Neuronal stem cell (in vitro differentiated cells): ENCODE measurements at regions not wholly inside any gene's neighbourhood (a gene's known extent, or its start where the extent isn't known, plus 50 kb on each side); places are given as distances from the start of the nearest gene placed in this dataset.

Experiments
- DNase-seq: peaks from one replicate; pipeline ENCODE4 v3.0.0-alpha.2; 2013; ENCODE audit warnings: low spot score
- H2AFZ ChIP-seq: one replicate; pipeline ENCODE4 v1.6.1; 2013; ENCODE audit warnings: mild to moderate bottlenecking, low read length, inconsistent platforms
- H2AK5ac ChIP-seq: 2 replicates; pipeline ENCODE4 v1.6.1; 2013; ENCODE audit warnings: low read depth, mild to moderate bottlenecking, inconsistent platforms, low read length, moderate library complexity, mixed read lengths
- H2BK120ac ChIP-seq: 2 replicates; pipeline ENCODE4 v1.6.1; 2013; ENCODE audit warnings: low read depth, mild to moderate bottlenecking, inconsistent platforms, low read length, moderate library complexity, mixed read lengths
- H2BK12ac ChIP-seq: one replicate; pipeline ENCODE4 v1.6.1; 2013; ENCODE audit warnings: low read length, inconsistent platforms
- H2BK15ac ChIP-seq: 2 replicates; pipeline ENCODE4 v1.6.1; 2013; ENCODE audit warnings: mild to moderate bottlenecking, low read length, inconsistent platforms, mixed read lengths
- H2BK5ac ChIP-seq: one replicate; pipeline ENCODE4 v1.6.1; 2013; ENCODE audit warnings: inconsistent platforms, mild to moderate bottlenecking, low read length, moderate library complexity
- H3K14ac ChIP-seq: one replicate; pipeline ENCODE4 v1.6.1; 2013; ENCODE audit warnings: low read length, inconsistent platforms
- H3K18ac ChIP-seq: 2 replicates; pipeline ENCODE4 v1.6.1; 2013; ENCODE audit warnings: low read length, inconsistent platforms
- H3K23ac ChIP-seq: 2 replicates; pipeline ENCODE4 v1.6.1; 2013; ENCODE audit warnings: low read depth, mild to moderate bottlenecking, mixed read lengths, low read length, inconsistent platforms; ENCODE audit not compliant: poor library complexity
- H3K27ac ChIP-seq: replicated peaks from 3 replicates; pipeline ENCODE4 v1.5.1; 2013; ENCODE audit warnings: low read length, inconsistent platforms
- H3K27me3 ChIP-seq, 3 experiments: 2 replicates each; pipeline ENCODE4 v1.6.1; 2013; ENCODE audit warnings: low read length in 3 of 3, mild to moderate bottlenecking in 2 of 3, inconsistent platforms in 1 of 3, low read depth in 1 of 3, mixed read lengths in 1 of 3, moderate library complexity in 1 of 3; ENCODE audit not compliant: control insufficient read depth in 3 of 3, insufficient read depth in 3 of 3
- H3K36me3 ChIP-seq, 2 donors: replicated peaks in 1 of 2; 2 replicates each; pipeline ENCODE4 v1.6.1; 2013; ENCODE audit warnings: low read length in 2 of 2; ENCODE audit not compliant: control insufficient read depth in 2 of 2, insufficient read depth in 2 of 2
- H3K4ac ChIP-seq: 2 replicates; pipeline ENCODE4 v1.6.1; 2013; ENCODE audit warnings: inconsistent platforms, mild to moderate bottlenecking, low read length, moderate library complexity
- H3K4me1 ChIP-seq, 2 donors: 1 replicate in 1 of 2; 2 replicates in 1 of 2; pipeline ENCODE4 v1.6.1; 2013; ENCODE audit warnings: low read length in 2 of 2, low read depth in 1 of 2; ENCODE audit not compliant: control insufficient read depth in 2 of 2, insufficient read depth in 1 of 2
- H3K4me2 ChIP-seq: one replicate; pipeline ENCODE4 v1.6.1; 2013; ENCODE audit warnings: mild to moderate bottlenecking, low read length, inconsistent platforms; ENCODE audit not compliant: insufficient read depth, poor library complexity, severe bottlenecking
- H3K4me3 ChIP-seq, 2 donors: 2 replicates each; pipeline ENCODE4 v1.5.1; 2013; ENCODE audit warnings: low read length in 2 of 2, mild to moderate bottlenecking in 2 of 2, inconsistent platforms in 1 of 2, moderate library complexity in 1 of 2
- H3K79me1 ChIP-seq: one replicate; pipeline ENCODE4 v1.6.1; 2013; ENCODE audit warnings: low read depth, mild to moderate bottlenecking, inconsistent platforms, low read length, moderate library complexity
- H3K9ac ChIP-seq: one replicate; pipeline ENCODE4 v1.6.1; 2013; ENCODE audit warnings: mild to moderate bottlenecking, low read depth, low read length, inconsistent platforms; ENCODE audit not compliant: poor library complexity
- H3K9me3 ChIP-seq, 2 donors: replicated peaks in 1 of 2; 2 replicates each; pipeline versions ENCODE3 to v1.6.1; 2013; ENCODE audit warnings: low read length in 2 of 2, mild to moderate bottlenecking in 2 of 2, inconsistent platforms in 1 of 2, low read depth in 1 of 2, mixed read lengths in 1 of 2, moderate library complexity in 1 of 2; ENCODE audit not compliant: control insufficient read depth in 2 of 2, insufficient read depth in 1 of 2
- H4K8ac ChIP-seq: one replicate; pipeline ENCODE4 v1.6.1; 2013; ENCODE audit warnings: low read depth, mild to moderate bottlenecking, inconsistent platforms, low read length, moderate library complexity
- H4K91ac ChIP-seq: one replicate; pipeline ENCODE4 v1.6.1; 2013; ENCODE audit warnings: low read length, low read depth, mild to moderate bottlenecking, inconsistent platforms; ENCODE audit not compliant: poor library complexity
- WGBS, 2 donors: extraction: QIAGEN DNeasy Blood & Tissue Kit; methylation state at CpG; one replicate each; pipeline ENCODE4 v1.1.7; 2013; ENCODE audit warnings: missing lambda C conversion rate in 2 of 2, mixed read lengths in 1 of 2; ENCODE audit not compliant: insufficient read length in 2 of 2, insufficient replicate concordance in 1 of 2; ENCODE audit errors: extremely low coverage in 2 of 2; 5-methylcytosine and 5-hydroxymethylcytosine counted together

- WGBS, 2 donors = no CpG with 5 or more reads among the region's 1 CpG
Measured at GRCh38 chr6:155561257-155561965, 105.8 kb upstream of the NOX3 start.

GRCh38 chr6:155549928-155550327, 94.3 kb upstream of the NOX3 start:
- Histone ChIP-seq H3K9ac (no peak overlapping the region), H4K91ac (no peak overlapping the region), H2BK120ac (no peak overlapping the region), H3K4ac (no peak overlapping the region), H3K36me3 (no peaks in the 10 kb centered on the region), H2BK12ac (no peak overlapping the region), H3K4me3 (no peak overlapping the region), H3K4me2 (no peak overlapping the region), H2AK5ac (no peak overlapping the region), H2AFZ (no peak overlapping the region), H2BK15ac (no peak overlapping the region), H3K27me3 (no peaks in the 10 kb centered on the region), H3K18ac (no peak overlapping the region), H4K8ac (no peak overlapping the region), H3K27ac (no peak overlapping the region), H3K79me1 (no peaks in the 10 kb centered on the region), H3K23ac (no peak overlapping the region), H3K9me3 (no peaks in the 10 kb centered on the region), H2BK5ac (no peak overlapping the region), H3K14ac (no peak overlapping the region), H3K4me1 (no peaks in the 10 kb centered on the region)
- WGBS, 2 donors = no CpG with 5 or more reads among the region's 4 CpGs
- DNase-seq = no peak

More at GRCh38 chr6:155561257-155561965, 105.8 kb upstream of the NOX3 start:
- no peaks in the 10 kb centered on the region for H3K36me3 ChIP-seq
- no peak overlapping the region for H2BK5ac ChIP-seq
- no peaks in the 10 kb centered on the region for H3K27me3 ChIP-seq
- no peak overlapping the region for H3K23ac ChIP-seq
- no peak overlapping the region for H2AFZ ChIP-seq
- H3K4ac ChIP-seq = no peak overlapping the region
- no peak for DNase-seq
- H2AK5ac ChIP-seq = no peak overlapping the region
- no peak overlapping the region for H3K9ac ChIP-seq
- no peak overlapping the region for H4K8ac ChIP-seq
- H4K91ac ChIP-seq = no peak overlapping the region
- H2BK120ac ChIP-seq = no peak overlapping the region
- no peak overlapping the region for H3K27ac ChIP-seq
- H3K4me1 ChIP-seq = no peaks in the 10 kb centered on the region
- H3K18ac ChIP-seq = no peak overlapping the region
- no peaks in the 10 kb centered on the region for H3K9me3 ChIP-seq
- H2BK15ac ChIP-seq = no peak overlapping the region
- no peak overlapping the region for H3K4me2 ChIP-seq
- peaks cover 2% of the 10 kb centered on the region for H3K79me1 ChIP-seq
- no peak overlapping the region for H3K4me3 ChIP-seq
- H3K14ac ChIP-seq = no peak overlapping the region
- no peak overlapping the region for H2BK12ac ChIP-seq

DNA sequence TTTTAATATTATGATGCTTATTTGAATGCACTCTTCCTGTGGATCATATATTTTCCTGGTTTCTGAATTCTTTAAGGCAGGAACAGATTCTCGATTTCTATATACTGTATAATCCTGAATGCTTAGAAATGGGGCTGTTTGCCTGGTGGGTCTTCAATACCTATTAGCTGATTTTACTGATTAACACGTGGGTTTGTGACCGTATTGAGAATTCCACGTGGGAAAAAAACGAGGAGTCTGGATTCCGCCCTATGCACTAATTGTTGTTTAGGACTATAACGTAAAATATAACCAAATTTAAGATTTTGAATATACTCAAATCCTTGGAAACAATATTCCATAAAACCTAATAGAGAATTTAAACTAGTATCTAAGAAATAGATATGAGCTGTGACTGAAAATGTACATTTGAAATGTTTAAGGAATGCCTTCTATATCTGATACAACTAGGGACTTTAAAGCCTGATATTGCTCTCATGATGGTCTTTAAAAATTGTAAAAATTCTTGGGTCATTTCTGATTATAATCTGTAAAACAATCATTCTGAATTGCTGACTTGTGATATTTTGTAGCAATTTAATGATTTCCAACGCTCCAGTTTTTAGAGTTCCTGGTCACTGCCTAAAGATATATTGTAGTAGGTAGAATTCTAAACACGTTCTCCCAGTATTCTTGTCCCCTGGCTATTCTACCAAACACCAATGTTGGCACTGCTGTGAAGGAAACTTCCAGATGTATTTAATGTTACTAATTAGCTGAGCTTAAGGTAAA, 93.6 kb upstream of the NOX3 start:
- Histone ChIP-seq H4K91ac (no peak overlapping the region), H3K4ac (no peak overlapping the region), H3K18ac (no peak overlapping the region), H4K8ac (no peak overlapping the region), H3K27me3 (no peaks in the 10 kb centered on the region), H3K4me3 (no peak overlapping the region), H3K36me3 (no peaks in the 10 kb centered on the region), H2BK15ac (no peak overlapping the region), H2AFZ (no peak overlapping the region), H3K27ac (no peak overlapping the region), H2BK5ac (no peak overlapping the region), H2AK5ac (no peak overlapping the region), H3K4me1 (peaks cover 0 to 2% of the 10 kb centered on the region in 2 donors), H2BK120ac (no peak overlapping the region), H3K4me2 (no peak overlapping the region), H3K14ac (no peak overlapping the region), H2BK12ac (no peak overlapping the region), H3K79me1 (no peaks in the 10 kb centered on the region), H3K9me3 (no peaks in the 10 kb centered on the region), H3K23ac (no peak overlapping the region), H3K9ac (no peak overlapping the region)
- DNase-seq = no peak
- no CpG with 5 or more reads among the region's 9 CpGs for WGBS, 2 donors

DNA sequence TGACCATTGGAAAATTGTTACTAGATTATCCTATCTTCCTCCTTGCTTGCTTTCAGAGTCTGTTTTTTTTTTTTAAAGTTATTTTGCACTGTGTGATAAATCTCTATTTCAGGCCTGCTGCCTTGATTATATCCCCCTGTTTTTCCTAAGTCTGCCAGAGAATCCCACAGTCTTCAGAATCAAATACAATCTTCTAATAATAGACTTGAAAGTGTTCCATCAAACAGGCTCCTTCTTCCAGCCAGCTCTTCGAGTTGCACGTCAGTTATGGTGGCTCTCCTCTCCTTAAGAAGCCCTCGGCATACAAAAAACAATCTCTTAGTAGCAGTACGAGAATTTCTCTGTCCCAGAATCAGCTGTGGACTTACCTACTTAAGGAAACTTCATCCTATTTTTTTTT, 92.9 kb upstream of the NOX3 start:
- no peak overlapping the region for H2BK5ac ChIP-seq
- H3K9ac ChIP-seq = no peak overlapping the region
- H3K27me3 ChIP-seq = no peaks in the 10 kb centered on the region
- H3K14ac ChIP-seq = no peak overlapping the region
- no peak overlapping the region for H3K4me2 ChIP-seq
- no peak overlapping the region for H4K8ac ChIP-seq
- H3K79me1 ChIP-seq = no peaks in the 10 kb centered on the region
- DNase-seq = no peak
- H3K23ac ChIP-seq = no peak overlapping the region
- H2BK120ac ChIP-seq = no peak overlapping the region
- no CpG with 5 or more reads among the region's 4 CpGs for WGBS, 2 donors
- no peak overlapping the region for H3K4me3 ChIP-seq
- no peak overlapping the region for H3K4ac ChIP-seq
- H4K91ac ChIP-seq = no peak overlapping the region
- no peak overlapping the region for H2BK12ac ChIP-seq
- no peak overlapping the region for H3K18ac ChIP-seq
- H3K9me3 ChIP-seq = no peaks in the 10 kb centered on the region
- no peak overlapping the region for H2AFZ ChIP-seq
- H2AK5ac ChIP-seq = no peak overlapping the region
- H3K27ac ChIP-seq = no peak overlapping the region
- peaks cover 0 to 2% of the 10 kb centered on the region in 2 donors for H3K4me1 ChIP-seq
- no peaks in the 10 kb centered on the region for H3K36me3 ChIP-seq
- no peak overlapping the region for H2BK15ac ChIP-seq
